ENCODE measurements at regions not wholly inside any gene's neighbourhood (a gene's known extent, or its start where the extent isn't known, plus 50 kb on each side); places are given as distances from the start of the nearest gene placed in this dataset.
"Not testable (repeated sequence)": the region's sequence is repeated elsewhere in the genome, so short reads cannot be mapped to it uniquely, and the experiment has no call there.

GRCh38 chr6:119517428-119517827 lies 167.9 kb upstream of the MAN1A1 start:
- in situ Hi-C loops (cut with HindIII; ENCODE audit: low pct_ligation_motif_present, low pct_unique_long_range_greater_than_20kb, low sequenced_read_pairs), result no loop called here
- no peak for DNase-seq

GRCh38 chr6:119514345-119514744 lies 164.8 kb upstream of the MAN1A1 start:
- in situ Hi-C loops (cut with HindIII; ENCODE audit: low pct_ligation_motif_present, low pct_unique_long_range_greater_than_20kb, low sequenced_read_pairs), result no loop called here
- no peak for DNase-seq

GRCh38 chr6:119511024-119511423 lies 161.5 kb upstream of the MAN1A1 start:
- in situ Hi-C loops (cut with HindIII; ENCODE audit: low pct_ligation_motif_present, low pct_unique_long_range_greater_than_20kb, low sequenced_read_pairs), result no loop called here
- DNase-seq, result no peak

- in situ Hi-C loops (cut with HindIII; ENCODE audit: low pct_ligation_motif_present, low pct_unique_long_range_greater_than_20kb, low sequenced_read_pairs), result no loop called here
Observed at GRCh38 chr6:119510246-119510645, 160.7 kb upstream of the MAN1A1 start.

GRCh38 chr6:119506631-119507174 lies 157.1 kb upstream of the MAN1A1 start:
- in situ Hi-C loops (cut with HindIII; ENCODE audit: low pct_ligation_motif_present, low pct_unique_long_range_greater_than_20kb, low sequenced_read_pairs), result no loop called here

More at GRCh38 chr6:119510246-119510645, 160.7 kb upstream of the MAN1A1 start:
- no peak for DNase-seq

GRCh38 chr6:119501798-119502483 lies 152.4 kb upstream of the MAN1A1 start:
- no peak for DNase-seq
- in situ Hi-C loops (cut with HindIII; ENCODE audit: low pct_ligation_motif_present, low pct_unique_long_range_greater_than_20kb, low sequenced_read_pairs), result no loop called here

More at GRCh38 chr6:119506631-119507174, 157.1 kb upstream of the MAN1A1 start:
- DNase-seq, result no peak

- DNase-seq, result no peak
- in situ Hi-C loops (cut with HindIII; ENCODE audit: low pct_ligation_motif_present, low pct_unique_long_range_greater_than_20kb, low sequenced_read_pairs), result no loop called here
Observed at GRCh38 chr6:119499797-119500196, 150.2 kb upstream of the MAN1A1 start.

GRCh38 chr6:119497988-119498727 lies 148.6 kb upstream of the MAN1A1 start:
- in situ Hi-C loops (cut with HindIII; ENCODE audit: low pct_ligation_motif_present, low pct_unique_long_range_greater_than_20kb, low sequenced_read_pairs), result no loop called here
- DNase-seq, result no peak

- in situ Hi-C loops (cut with HindIII; ENCODE audit: low pct_ligation_motif_present, low pct_unique_long_range_greater_than_20kb, low sequenced_read_pairs), result no loop called here
- no peak for DNase-seq
Observed at GRCh38 chr6:119495230-119495683, 145.7 kb upstream of the MAN1A1 start.

- in situ Hi-C loops (cut with HindIII; ENCODE audit: low pct_ligation_motif_present, low pct_unique_long_range_greater_than_20kb, low sequenced_read_pairs), result no loop called here
- DNase-seq, result no peak
Observed at GRCh38 chr6:119493980-119494379, 144.4 kb upstream of the MAN1A1 start.

GRCh38 chr6:119491112-119491511 lies 141.6 kb upstream of the MAN1A1 start:
- DNase-seq; in situ Hi-C loops (cut with HindIII; ENCODE audit: low pct_ligation_motif_present, low pct_unique_long_range_greater_than_20kb, low sequenced_read_pairs): not testable (repeated sequence)

GRCh38 chr6:119490050-119490449 lies 140.5 kb upstream of the MAN1A1 start:
- in situ Hi-C loops (cut with HindIII; ENCODE audit: low pct_ligation_motif_present, low pct_unique_long_range_greater_than_20kb, low sequenced_read_pairs); DNase-seq: not testable (repeated sequence)

GRCh38 chr6:119484598-119484997 lies 135.0 kb upstream of the MAN1A1 start:
- DNase-seq, result peak; percentile 8
- in situ Hi-C loops (cut with HindIII; ENCODE audit: low pct_ligation_motif_present, low pct_unique_long_range_greater_than_20kb, low sequenced_read_pairs), result no loop called here

GRCh38 chr6:119483908-119484307 lies 134.3 kb upstream of the MAN1A1 start:
- in situ Hi-C loops (cut with HindIII; ENCODE audit: low pct_ligation_motif_present, low pct_unique_long_range_greater_than_20kb, low sequenced_read_pairs), result no loop called here
- DNase-seq, result no peak

GRCh38 chr6:119482850-119483285 lies 133.3 kb upstream of the MAN1A1 start:
- in situ Hi-C loops (cut with HindIII; ENCODE audit: low pct_ligation_motif_present, low pct_unique_long_range_greater_than_20kb, low sequenced_read_pairs), result no loop called here

GRCh38 chr6:119481976-119482375 lies 132.4 kb upstream of the MAN1A1 start:
- no peak for DNase-seq
- in situ Hi-C loops (cut with HindIII; ENCODE audit: low pct_ligation_motif_present, low pct_unique_long_range_greater_than_20kb, low sequenced_read_pairs), result no loop called here

More at GRCh38 chr6:119482850-119483285, 133.3 kb upstream of the MAN1A1 start:
- DNase-seq, result no peak

- in situ Hi-C loops (cut with HindIII; ENCODE audit: low pct_ligation_motif_present, low pct_unique_long_range_greater_than_20kb, low sequenced_read_pairs), result no loop called here
- DNase-seq, result no peak
Observed at GRCh38 chr6:119480961-119481497, 131.5 kb upstream of the MAN1A1 start.

- in situ Hi-C loops (cut with HindIII; ENCODE audit: low pct_ligation_motif_present, low pct_unique_long_range_greater_than_20kb, low sequenced_read_pairs), result no loop called here
- DNase-seq, result no peak
Observed at GRCh38 chr6:119479860-119480655, 130.5 kb upstream of the MAN1A1 start.
